HG02943 (cell line): ENCODE measurements at regions not wholly inside any gene's neighbourhood (a gene's known extent, or its start where the extent isn't known, plus 50 kb on each side); places are given as distances from the start of the nearest gene placed in this dataset.

Source experiments
- ATAC-seq: cut with Tn5 transposase; IDR thresholded peaks from one replicate; pipeline ENCODE4 v1.9.1; 2021; ENCODE audit warnings: mild to moderate bottlenecking, low read depth, moderate library complexity; ENCODE audit not compliant: unreplicated experiment

DNA sequence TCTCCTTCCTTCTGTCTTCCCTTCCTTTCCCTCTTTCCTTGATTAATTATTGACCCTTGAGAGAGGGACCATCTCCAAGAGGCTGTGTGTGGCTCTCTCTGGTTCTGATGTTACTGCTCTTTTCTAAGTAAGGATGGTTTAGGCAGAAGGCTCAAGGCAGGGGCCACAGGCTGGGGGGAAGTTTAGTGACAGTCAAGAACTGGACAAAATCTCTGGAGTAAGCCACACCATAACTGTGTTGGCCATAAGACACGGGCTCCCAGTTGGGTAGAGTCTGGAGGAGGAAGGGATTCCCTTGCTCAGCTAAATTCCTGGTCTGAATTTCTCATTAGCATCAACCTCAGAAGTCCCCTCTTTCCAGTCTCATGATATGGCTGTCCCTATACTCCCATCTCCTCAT lies 74.7 kb downstream of the BUD13 start:
- no peak for ATAC-seq

GRCh38 chr11:116697639-116698038 lies 75.1 kb downstream of the BUD13 start:
- ATAC-seq: no peak

DNA sequence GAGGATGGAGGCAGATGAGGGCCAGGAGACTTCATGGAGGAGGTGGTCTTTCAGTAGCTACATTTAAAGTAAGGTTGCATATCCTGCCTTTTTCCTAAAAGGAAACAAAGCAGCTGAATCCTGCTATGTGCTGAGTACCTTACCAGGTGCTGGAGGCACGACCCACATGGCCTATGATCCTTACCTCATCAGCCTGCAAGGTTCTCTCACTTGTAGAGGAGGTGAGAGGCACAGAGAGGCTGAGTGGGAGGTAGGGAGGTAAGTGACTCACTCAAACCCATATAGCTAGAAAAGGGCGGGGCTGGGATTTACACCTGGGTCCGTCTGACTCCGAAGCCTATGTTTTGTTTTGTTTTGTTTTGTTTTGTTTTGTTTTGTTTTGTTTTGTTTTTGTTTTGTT lies 75.8 kb downstream of the BUD13 start:
- no peak for ATAC-seq

- no peak for ATAC-seq
Measured at GRCh38 chr11:116696381-116696941, 76.3 kb downstream of the BUD13 start.

GRCh38 chr11:116695657-116696254 lies 77.0 kb downstream of the BUD13 start:
- ATAC-seq: no peak

GRCh38 chr11:116694815-116695590 lies 77.8 kb downstream of the BUD13 start:
- no peak for ATAC-seq

- no peak for ATAC-seq
Measured at GRCh38 chr11:116694349-116694725, 78.5 kb downstream of the BUD13 start.

- no peak for ATAC-seq
Measured at GRCh38 chr11:116693593-116694348, 79.0 kb downstream of the BUD13 start.

DNA sequence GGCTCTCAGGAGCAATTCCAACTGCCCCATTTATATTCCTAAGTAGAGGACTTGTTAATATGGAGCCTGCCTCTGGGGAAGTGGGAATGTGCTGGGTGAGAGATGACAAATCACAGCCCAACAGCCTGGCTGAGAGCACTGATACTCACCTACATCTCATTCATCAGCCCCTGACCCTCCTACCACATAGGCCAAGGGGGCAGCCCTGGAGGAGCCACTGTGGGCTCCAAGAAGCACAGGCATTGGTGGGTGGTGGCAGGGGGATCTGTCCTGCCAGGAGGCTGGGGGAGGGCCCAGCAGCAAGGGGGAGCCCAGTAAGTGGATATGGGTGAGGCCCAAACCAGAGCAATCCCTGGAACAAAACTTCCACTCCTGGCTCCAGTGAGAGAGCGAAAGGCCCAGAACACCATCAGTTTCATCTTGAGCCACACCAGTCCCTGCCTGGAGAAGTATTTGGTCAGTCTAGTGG lies 79.7 kb downstream of the BUD13 start:
- no peak for ATAC-seq

- ATAC-seq: no peak
Measured at GRCh38 chr11:116692318-116693101, 80.3 kb downstream of the BUD13 start.

- no peak for ATAC-seq
Measured at GRCh38 chr11:116691771-116692177, 81.0 kb downstream of the BUD13 start.

- no peak for ATAC-seq
Measured at GRCh38 chr11:116690611-116691010, 82.2 kb downstream of the BUD13 start.

- ATAC-seq: no peak
Measured at GRCh38 chr11:116689413-116690127, 83.2 kb downstream of the BUD13 start.

DNA sequence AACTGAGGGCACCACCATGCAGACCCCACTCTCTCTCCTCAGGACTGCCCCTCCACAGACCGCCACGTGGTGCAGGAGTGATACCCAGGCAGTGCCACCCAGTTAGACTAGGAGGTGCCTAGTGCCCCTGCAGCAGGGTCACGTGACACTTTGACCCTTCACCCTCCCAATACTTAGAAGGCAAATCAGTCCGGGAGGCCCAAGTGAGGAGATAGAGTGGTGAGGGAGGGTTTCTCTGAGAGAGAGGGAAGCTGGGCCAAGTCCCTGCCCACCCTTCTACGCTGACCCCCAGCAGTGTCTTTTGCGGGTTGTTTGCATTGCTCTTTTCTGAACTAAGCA lies 84.6 kb downstream of the BUD13 start:
- ATAC-seq: no peak

GRCh38 chr11:116687458-116688201 lies 85.2 kb downstream of the BUD13 start:
- ATAC-seq: no peak

DNA sequence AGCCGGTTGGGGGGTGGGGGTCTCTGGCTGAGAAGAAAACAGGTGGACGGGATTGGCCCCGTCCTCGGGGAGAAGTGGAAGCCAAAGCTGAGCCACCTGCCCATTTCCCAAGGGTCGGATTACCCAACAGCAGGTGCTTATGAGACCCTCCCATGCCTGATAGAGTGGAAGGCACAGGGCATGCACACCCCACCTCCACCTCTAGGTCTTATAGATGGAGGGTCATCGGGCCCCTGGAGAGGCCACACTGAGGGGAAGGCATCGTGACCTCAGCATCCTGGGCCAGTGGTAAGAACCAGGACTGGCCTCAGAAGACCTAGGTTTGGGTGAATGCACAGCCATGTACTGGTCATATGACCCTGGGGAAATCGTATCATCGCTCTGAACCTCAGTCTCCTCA lies 85.9 kb downstream of the BUD13 start:
- ATAC-seq: no peak

- ATAC-seq: no peak
Measured at GRCh38 chr11:116683982-116684381, 88.8 kb downstream of the BUD13 start.

DNA sequence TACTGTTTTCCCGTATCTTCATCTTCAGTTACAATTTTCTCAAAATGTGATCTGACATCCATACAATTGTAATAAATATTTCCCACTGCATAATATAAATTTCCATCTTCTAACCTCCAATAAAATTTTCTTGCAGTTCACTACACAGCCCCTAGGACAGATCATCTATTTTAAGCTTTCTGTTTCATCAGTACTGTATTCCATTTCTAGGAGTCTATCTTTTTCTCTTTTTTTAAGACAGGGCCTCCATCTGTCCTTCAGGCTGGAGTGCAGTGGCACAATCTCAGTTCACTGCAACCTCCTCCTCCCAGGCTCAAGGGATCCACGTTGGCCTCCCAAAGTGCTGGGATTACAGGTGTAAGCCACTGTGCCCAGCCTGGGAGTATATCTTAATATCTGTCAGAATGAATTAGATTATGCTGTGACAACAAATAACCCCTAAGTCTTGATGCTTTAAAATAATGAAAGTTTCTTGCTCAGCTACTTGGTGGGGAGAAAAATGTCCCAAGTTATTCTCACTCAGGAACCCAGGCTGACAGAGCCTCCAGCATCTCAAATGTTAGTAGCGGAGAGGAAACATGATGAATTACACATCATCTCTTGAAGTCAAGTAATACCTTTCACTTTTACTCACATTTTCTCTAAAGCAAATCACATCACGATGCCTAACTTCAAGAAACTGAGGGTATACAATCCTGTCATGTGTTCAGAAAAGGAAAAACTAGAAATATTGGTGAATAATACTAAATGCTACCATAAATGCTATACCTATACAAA lies 92.2 kb downstream of the BUD13 start:
- no peak for ATAC-seq
